Liver (tissue), 7 donors: ENCODE measurements at regions not wholly inside any gene's neighbourhood (a gene's known extent, or its start where the extent isn't known, plus 50 kb on each side); places are given as distances from the start of the nearest gene placed in this dataset.

Experiments
- DNase-seq: peaks from one replicate; pipeline ENCODE4 v3.0.0-alpha.2; 2017; ENCODE audit warnings: low spot score
- H3K27ac ChIP-seq, 2 donors: one replicate each; pipeline ENCODE4 v1.7.0; 2013; ENCODE audit warnings: inconsistent platforms in 2 of 2, low read length in 2 of 2, control low read depth in 1 of 2, low read depth in 1 of 2, mild to moderate bottlenecking in 1 of 2
- H3K27me3 ChIP-seq, 4 donors: one replicate each; pipeline versions ENCODE4 v1.6.1 to v1.7.0; 2013; ENCODE audit warnings: low read length in 3 of 4, inconsistent platforms in 1 of 4, mild to moderate bottlenecking in 1 of 4, moderate library complexity in 1 of 4; ENCODE audit not compliant: control insufficient read depth in 4 of 4, insufficient read depth in 4 of 4
- H3K36me3 ChIP-seq, 4 donors: one replicate each; pipeline versions ENCODE4 v1.6.1 to v1.7.0; 2013; ENCODE audit warnings: low read length in 3 of 4, mild to moderate bottlenecking in 3 of 4, low read depth in 1 of 4, moderate library complexity in 1 of 4; ENCODE audit not compliant: control insufficient read depth in 4 of 4, insufficient read depth in 3 of 4
- H3K4me1 ChIP-seq, 4 donors: one replicate each; pipeline versions ENCODE4 v1.6.1 to v1.7.0; 2013; ENCODE audit warnings: low read length in 3 of 4, mild to moderate bottlenecking in 3 of 4, moderate library complexity in 1 of 4; ENCODE audit not compliant: control insufficient read depth in 4 of 4, insufficient read depth in 4 of 4
- H3K4me3 ChIP-seq, 3 donors: one replicate each; pipeline versions ENCODE4 v1.6.1 to v1.7.0; 2013; ENCODE audit warnings: low read length in 3 of 3, control low read depth in 1 of 3, low read depth in 1 of 3, mild to moderate bottlenecking in 1 of 3
- H3K9ac ChIP-seq, 2 donors: one replicate each; pipeline ENCODE4 v1.7.0; 2013; ENCODE audit warnings: low read length in 2 of 2, mild to moderate bottlenecking in 2 of 2, moderate library complexity in 2 of 2, control low read depth in 1 of 2, low read depth in 1 of 2
- H3K9me3 ChIP-seq, 4 donors: one replicate each; pipeline versions ENCODE4 v1.6.1 to v1.7.0; 2013; ENCODE audit warnings: low read length in 3 of 4; ENCODE audit not compliant: control insufficient read depth in 4 of 4
- EGR1 ChIP-seq, 2 donors: IDR thresholded peaks; 2 replicates each; pipeline ENCODE4 v1.6.1; 2016 to 2018; ENCODE audit warnings: antibody characterized with exemption in 2 of 2, low read depth in 2 of 2
- FOXA1 ChIP-seq: IDR thresholded peaks from 2 replicates; pipeline ENCODE4 v1.6.1; 2016; ENCODE audit warnings: antibody characterized with exemption
- JUND ChIP-seq, 2 donors: IDR thresholded peaks; 2 replicates each; pipeline ENCODE4 v1.6.1; 2016; ENCODE audit warnings: antibody characterized with exemption in 2 of 2
- NR2F2 ChIP-seq: IDR thresholded peaks from 2 replicates; pipeline ENCODE4 v1.6.1; 2016; ENCODE audit warnings: antibody characterized with exemption
- RAD21 ChIP-seq, 2 donors: IDR thresholded peaks; 2 replicates each; pipeline ENCODE4 v1.6.1; 2016; ENCODE audit warnings: antibody characterized with exemption in 2 of 2, mild to moderate bottlenecking in 2 of 2
- SP1 ChIP-seq: IDR thresholded peaks from 2 replicates; pipeline ENCODE4 v1.6.1; 2018; ENCODE audit warnings: antibody characterized with exemption, mild to moderate bottlenecking
- WGBS: extraction: QIAGEN DNeasy Blood & Tissue Kit; methylation state at CpG from one replicate; pipeline ENCODE4 v1.1.7; 2013; 5-methylcytosine and 5-hydroxymethylcytosine counted together
- TF ChIP-seq, protein P1 (sequence below): IDR thresholded peaks from 2 replicates; pipeline ENCODE4 v1.6.1; 2016; ENCODE audit warnings: antibody characterized with exemption
- TF ChIP-seq, protein P2 (sequence below): IDR thresholded peaks from 2 replicates; pipeline ENCODE4 v1.6.1; 2016; ENCODE audit warnings: antibody characterized with exemption
- TF ChIP-seq, protein P3 (sequence below): IDR thresholded peaks from 2 replicates; pipeline ENCODE4 v1.6.1; 2016; ENCODE audit warnings: antibody characterized with exemption
- TF ChIP-seq, protein P4 (sequence below): IDR thresholded peaks from 2 replicates; pipeline ENCODE4 v1.6.1; 2016; ENCODE audit warnings: antibody characterized with exemption, mild to moderate bottlenecking
- donor health status: healthy.
- donor health status: healthy.
- donor health status: healthy.
- donor health status: healthy.

DNA sequence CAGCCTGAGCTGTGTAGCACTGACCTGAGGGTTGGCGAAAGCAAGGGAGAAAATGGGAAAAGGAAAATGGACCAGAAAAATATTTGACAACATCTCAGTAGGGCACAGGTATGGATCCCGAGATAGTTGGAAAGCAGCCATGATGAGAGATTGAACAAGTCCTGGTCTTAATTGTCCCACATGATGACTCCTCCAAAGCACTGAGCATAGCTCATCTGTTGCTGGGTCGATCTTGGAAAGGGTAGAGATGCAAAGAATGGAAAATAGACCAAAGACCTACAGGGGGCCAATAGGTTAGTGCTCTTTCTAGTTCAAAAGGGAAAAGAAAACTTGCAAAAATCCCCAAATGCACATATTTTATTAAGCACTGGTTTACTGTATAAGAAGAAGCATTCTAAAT is 251.9 kb downstream of the SEC23A start (continued):
- TF ChIP-seq, protein P1, sequence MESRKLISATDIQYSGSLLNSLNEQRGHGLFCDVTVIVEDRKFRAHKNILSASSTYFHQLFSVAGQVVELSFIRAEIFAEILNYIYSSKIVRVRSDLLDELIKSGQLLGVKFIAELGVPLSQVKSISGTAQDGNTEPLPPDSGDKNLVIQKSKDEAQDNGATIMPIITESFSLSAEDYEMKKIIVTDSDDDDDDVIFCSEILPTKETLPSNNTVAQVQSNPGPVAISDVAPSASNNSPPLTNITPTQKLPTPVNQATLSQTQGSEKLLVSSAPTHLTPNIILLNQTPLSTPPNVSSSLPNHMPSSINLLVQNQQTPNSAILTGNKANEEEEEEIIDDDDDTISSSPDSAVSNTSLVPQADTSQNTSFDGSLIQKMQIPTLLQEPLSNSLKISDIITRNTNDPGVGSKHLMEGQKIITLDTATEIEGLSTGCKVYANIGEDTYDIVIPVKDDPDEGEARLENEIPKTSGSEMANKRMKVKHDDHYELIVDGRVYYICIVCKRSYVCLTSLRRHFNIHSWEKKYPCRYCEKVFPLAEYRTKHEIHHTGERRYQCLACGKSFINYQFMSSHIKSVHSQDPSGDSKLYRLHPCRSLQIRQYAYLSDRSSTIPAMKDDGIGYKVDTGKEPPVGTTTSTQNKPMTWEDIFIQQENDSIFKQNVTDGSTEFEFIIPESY = no peak

DNA sequence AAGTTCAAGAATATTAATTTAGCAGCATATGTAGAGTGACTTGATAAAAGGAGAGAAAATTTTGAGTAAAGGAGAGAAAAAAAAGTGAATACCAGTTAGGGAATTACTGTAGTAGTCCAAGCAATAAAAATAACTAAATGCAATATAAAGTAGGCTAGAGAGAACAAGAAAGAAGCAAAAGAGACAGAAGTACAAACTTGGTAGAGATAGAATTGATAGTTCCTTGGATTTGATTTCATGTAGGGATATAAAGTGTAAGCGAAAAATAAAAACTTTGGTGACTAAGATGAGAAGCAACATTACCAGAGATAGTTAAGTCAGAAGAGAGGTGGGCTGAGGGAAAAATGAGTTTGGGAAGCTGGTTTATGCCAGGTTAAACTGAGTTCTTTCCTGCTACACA is 252.4 kb downstream of the SEC23A start:
- H3K4me1 ChIP-seq = no peaks in the 10 kb centered on the region
- DNase-seq = no peak
- H3K36me3 ChIP-seq = no peaks in the 10 kb centered on the region
- no peaks in the 10 kb centered on the region for H3K27me3 ChIP-seq
- no peak overlapping the region for H3K9ac ChIP-seq
- no peak overlapping the region for H3K27ac ChIP-seq
- no peak overlapping the region for H3K4me3 ChIP-seq
- H3K9me3 ChIP-seq = no peaks in the 10 kb centered on the region
- WGBS = 95% methylated on average over 1 of the region's 1 CpG
- TF ChIP-seq SP1 = no peak
- no peak for TF ChIP-seq FOXA1
- TF ChIP-seq, protein P1 = no peak
- TF ChIP-seq, protein P2, sequence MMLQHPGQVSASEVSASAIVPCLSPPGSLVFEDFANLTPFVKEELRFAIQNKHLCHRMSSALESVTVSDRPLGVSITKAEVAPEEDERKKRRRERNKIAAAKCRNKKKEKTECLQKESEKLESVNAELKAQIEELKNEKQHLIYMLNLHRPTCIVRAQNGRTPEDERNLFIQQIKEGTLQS = no peak

DNA sequence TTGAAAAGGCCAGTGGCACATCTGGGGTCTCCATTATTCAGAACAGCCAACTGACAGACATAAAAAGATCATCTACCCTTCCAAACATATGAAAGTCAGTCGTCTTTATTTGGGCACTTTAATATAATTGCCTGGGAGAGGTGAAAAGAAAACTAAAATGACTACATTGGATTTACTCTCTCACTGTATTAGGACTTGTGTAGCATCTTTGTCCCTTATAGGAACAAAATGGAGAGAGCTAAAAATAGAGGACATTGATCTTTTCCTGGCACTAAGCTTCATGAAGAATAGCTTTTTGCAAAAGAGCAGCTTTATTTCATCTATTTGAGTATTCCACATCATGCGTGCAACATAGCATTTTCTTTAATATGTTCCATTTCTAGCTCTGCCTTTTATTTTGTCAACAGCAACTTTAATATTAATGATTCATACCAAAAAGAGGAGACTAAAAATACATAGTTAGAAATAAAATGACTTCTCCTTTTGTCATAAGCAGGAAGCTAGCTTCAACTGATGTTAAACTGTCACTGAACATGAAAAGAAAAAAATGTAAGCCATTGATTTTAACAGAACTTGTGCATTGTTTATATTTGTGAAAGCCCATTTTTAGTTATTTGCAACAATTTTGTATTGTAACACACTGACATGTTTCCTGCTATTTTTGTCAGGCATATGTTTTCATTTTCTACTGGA is 254.6 kb downstream of the SEC23A start:
- H3K9ac ChIP-seq = no peak overlapping the region
- WGBS = 62% methylated on average over 2 of the region's 2 CpGs
- no peak overlapping the region for H3K4me3 ChIP-seq
- no peak overlapping the region for H3K27ac ChIP-seq
- no peaks in the 10 kb centered on the region for H3K9me3 ChIP-seq
- TF ChIP-seq, protein P3, sequence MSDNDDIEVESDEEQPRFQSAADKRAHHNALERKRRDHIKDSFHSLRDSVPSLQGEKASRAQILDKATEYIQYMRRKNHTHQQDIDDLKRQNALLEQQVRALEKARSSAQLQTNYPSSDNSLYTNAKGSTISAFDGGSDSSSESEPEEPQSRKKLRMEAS = no peak
- TF ChIP-seq, protein P4, sequence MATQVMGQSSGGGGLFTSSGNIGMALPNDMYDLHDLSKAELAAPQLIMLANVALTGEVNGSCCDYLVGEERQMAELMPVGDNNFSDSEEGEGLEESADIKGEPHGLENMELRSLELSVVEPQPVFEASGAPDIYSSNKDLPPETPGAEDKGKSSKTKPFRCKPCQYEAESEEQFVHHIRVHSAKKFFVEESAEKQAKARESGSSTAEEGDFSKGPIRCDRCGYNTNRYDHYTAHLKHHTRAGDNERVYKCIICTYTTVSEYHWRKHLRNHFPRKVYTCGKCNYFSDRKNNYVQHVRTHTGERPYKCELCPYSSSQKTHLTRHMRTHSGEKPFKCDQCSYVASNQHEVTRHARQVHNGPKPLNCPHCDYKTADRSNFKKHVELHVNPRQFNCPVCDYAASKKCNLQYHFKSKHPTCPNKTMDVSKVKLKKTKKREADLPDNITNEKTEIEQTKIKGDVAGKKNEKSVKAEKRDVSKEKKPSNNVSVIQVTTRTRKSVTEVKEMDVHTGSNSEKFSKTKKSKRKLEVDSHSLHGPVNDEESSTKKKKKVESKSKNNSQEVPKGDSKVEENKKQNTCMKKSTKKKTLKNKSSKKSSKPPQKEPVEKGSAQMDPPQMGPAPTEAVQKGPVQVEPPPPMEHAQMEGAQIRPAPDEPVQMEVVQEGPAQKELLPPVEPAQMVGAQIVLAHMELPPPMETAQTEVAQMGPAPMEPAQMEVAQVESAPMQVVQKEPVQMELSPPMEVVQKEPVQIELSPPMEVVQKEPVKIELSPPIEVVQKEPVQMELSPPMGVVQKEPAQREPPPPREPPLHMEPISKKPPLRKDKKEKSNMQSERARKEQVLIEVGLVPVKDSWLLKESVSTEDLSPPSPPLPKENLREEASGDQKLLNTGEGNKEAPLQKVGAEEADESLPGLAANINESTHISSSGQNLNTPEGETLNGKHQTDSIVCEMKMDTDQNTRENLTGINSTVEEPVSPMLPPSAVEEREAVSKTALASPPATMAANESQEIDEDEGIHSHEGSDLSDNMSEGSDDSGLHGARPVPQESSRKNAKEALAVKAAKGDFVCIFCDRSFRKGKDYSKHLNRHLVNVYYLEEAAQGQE = no peak
- TF ChIP-seq, protein P1 = no peak
- TF ChIP-seq EGR1 (IDR thresholded peaks at IDR 0.05; ENCODE audit: low read depth in 2 of 2) (no peak), NR2F2 (no peak), JUND (IDR thresholded peaks at IDR 0.05) (no peak), RAD21 (IDR thresholded peaks at IDR 0.05) (no peak)
- H3K27me3 ChIP-seq = no peaks in the 10 kb centered on the region
- no peak for DNase-seq
- H3K36me3 ChIP-seq = no peaks in the 10 kb centered on the region
- no peaks in the 10 kb centered on the region for H3K4me1 ChIP-seq
